ENCODE measurements at regions not wholly inside any gene's neighbourhood (a gene's known extent, or its start where the extent isn't known, plus 50 kb on each side); places are given as distances from the start of the nearest gene placed in this dataset.
A peak's percentile ranks its signal among the peaks of the same experiment; 100 is the strongest.

DNA sequence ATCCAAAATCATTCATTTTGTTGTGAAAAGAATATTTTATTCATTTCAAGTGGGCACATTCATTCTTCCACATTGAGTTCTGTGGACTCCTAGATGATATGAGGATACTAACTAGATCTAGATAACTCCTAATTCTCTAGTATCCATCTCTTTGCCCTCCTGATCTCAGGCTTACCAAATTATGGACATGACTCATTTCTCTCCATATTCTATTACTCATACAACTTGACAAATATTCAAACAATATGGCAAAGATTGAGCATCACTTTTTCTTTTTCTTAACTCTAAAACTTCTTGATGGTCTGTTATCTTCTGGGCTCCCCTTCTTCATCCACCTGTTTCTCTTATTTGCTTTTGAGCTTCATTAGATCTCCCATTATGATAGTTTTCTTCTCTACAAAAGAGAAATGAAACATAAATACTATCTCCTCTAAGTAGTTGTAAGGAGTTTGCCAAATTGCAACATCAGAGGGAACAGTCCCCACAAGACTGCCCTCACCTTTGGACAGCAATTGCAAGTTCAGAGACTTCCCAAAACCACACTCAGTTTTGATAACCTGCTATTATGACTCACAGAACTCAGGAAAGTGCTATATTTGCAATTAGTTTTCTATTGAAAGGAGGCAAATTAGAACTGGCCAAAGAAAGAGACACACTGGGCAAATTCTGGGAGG is 422.9 kb downstream of the SPRY1 start:
- peaks cover 15% of the 10 kb centered on the region for H3F3A ChIP-seq (replicated peaks; ENCODE audit: insufficient read depth)
- H3K27me3 ChIP-seq (ENCODE audit: insufficient read depth): no peaks in the 10 kb centered on the region
- H4K20me1 ChIP-seq (ENCODE audit: insufficient read depth): no peaks in the 10 kb centered on the region
- H3K27ac ChIP-seq (ENCODE audit: low read depth in 2 of 2, low read length in 1 of 2): peak overlapping the region in 1 of 2 experiments; percentile 44; a peak in 1 of 4 replicates
- CTCF ChIA-PET: no interaction called here
- H2AFZ ChIP-seq (ENCODE audit: low read depth): no peak overlapping the region; the same call in 1 of the 2 replicates
- H3K9ac ChIP-seq: no peak overlapping the region
- DNase-seq: no peak
- no peak overlapping the region for H3K4me3 ChIP-seq (ENCODE audit: low read depth in 2 of 2, low read length in 1 of 2)
- H3K4me1 ChIP-seq (ENCODE audit: control insufficient read depth in 1 of 2, insufficient read depth in 2 of 2, low read depth in 1 of 2, low read length in 1 of 2): peaks cover 0 to 3% of the 10 kb centered on the region in 2 experiments; a peak in 1 of 4 replicates
- H3K36me3 ChIP-seq (replicated peaks in 1 of 2; ENCODE audit: control insufficient read depth in 1 of 2, insufficient read depth in 2 of 2, low read length in 1 of 2): no peaks in the 10 kb centered on the region
- no peaks in the 10 kb centered on the region for H3K79me2 ChIP-seq (ENCODE audit: insufficient read depth)
- TF ChIP-seq JUND (IDR thresholded peaks at IDR 0.05) (peak; percentile 40; the same call in 1 of the 2 replicates), RFX5 (IDR thresholded peaks at IDR 0.05; ENCODE audit: low read length) (no peak), FOSL2 (IDR thresholded peaks at IDR 0.05; ENCODE audit: borderline replicate concordance, low read depth) (peak; percentile 50; the same call in 1 of the 2 replicates)
- TF ChIP-seq, protein P1, sequence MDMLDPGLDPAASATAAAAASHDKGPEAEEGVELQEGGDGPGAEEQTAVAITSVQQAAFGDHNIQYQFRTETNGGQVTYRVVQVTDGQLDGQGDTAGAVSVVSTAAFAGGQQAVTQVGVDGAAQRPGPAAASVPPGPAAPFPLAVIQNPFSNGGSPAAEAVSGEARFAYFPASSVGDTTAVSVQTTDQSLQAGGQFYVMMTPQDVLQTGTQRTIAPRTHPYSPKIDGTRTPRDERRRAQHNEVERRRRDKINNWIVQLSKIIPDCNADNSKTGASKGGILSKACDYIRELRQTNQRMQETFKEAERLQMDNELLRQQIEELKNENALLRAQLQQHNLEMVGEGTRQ (IDR thresholded peaks at IDR 0.05; ENCODE audit: borderline replicate concordance, low read depth, low read length): no peak
- TF ChIP-seq, protein P2, sequence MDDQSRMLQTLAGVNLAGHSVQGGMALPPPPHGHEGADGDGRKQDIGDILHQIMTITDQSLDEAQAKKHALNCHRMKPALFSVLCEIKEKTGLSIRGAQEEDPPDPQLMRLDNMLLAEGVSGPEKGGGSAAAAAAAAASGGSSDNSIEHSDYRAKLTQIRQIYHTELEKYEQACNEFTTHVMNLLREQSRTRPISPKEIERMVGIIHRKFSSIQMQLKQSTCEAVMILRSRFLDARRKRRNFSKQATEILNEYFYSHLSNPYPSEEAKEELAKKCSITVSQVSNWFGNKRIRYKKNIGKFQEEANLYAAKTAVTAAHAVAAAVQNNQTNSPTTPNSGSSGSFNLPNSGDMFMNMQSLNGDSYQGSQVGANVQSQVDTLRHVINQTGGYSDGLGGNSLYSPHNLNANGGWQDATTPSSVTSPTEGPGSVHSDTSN (IDR thresholded peaks at IDR 0.05): peak; percentile 27; the same call in 1 of the 2 replicates
- POLR2A ChIA-PET: no interaction called here
- no peaks in the 10 kb centered on the region for H3K9me2 ChIP-seq
- no peaks in the 10 kb centered on the region for H3K9me3 ChIP-seq
- H3K4me2 ChIP-seq: no peak overlapping the region

DNA sequence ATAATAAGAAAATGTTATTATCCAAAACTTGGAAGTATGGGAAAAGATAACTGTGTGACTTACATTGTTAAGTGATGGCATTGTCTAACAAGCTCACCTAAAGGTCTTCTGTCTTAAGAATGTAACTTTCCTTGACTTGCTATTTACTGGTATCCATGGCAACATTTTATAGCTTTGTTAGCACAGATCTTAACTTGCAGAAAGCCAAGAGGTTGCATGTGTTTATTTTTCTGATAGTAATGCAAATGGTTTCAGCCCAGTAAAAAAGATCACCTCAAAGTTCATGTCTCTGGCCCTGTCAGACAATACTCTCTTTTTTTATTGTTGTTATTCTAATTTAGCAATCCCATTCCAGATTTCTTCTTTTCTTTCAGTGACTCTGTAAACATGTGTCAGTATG is 425.3 kb downstream of the SPRY1 start:
- Histone ChIP-seq H3F3A (replicated peaks; ENCODE audit: insufficient read depth) (peaks cover 15% of the 10 kb centered on the region), H3K36me3 (replicated peaks in 1 of 2; ENCODE audit: control insufficient read depth in 1 of 2, insufficient read depth in 2 of 2, low read length in 1 of 2) (no peaks in the 10 kb centered on the region), H3K9me2 (no peaks in the 10 kb centered on the region), H3K27me3 (ENCODE audit: insufficient read depth) (no peaks in the 10 kb centered on the region), H3K4me2 (no peak overlapping the region), H3K27ac (ENCODE audit: low read depth in 2 of 2, low read length in 1 of 2) (no peak overlapping the region), H3K4me3 (ENCODE audit: low read depth in 2 of 2, low read length in 1 of 2) (no peak overlapping the region), H3K4me1 (ENCODE audit: control insufficient read depth in 1 of 2, insufficient read depth in 2 of 2, low read depth in 1 of 2, low read length in 1 of 2) (peaks cover 0 to 9% of the 10 kb centered on the region in 2 experiments; a peak in 2 of 4 replicates), H3K79me2 (ENCODE audit: insufficient read depth) (no peaks in the 10 kb centered on the region), H4K20me1 (ENCODE audit: insufficient read depth) (no peaks in the 10 kb centered on the region), H2AFZ (ENCODE audit: low read depth) (no peak overlapping the region), H3K9ac (no peak overlapping the region), H3K9me3 (no peaks in the 10 kb centered on the region)
- ChIA-PET POLR2A (no interaction called here), CTCF (no interaction called here)
- no peak for DNase-seq
- TF ChIP-seq TAF1 (IDR thresholded peaks at IDR 0.05; ENCODE audit: borderline replicate concordance, low read depth, low read length): no peak
- TF ChIP-seq, protein P3, sequence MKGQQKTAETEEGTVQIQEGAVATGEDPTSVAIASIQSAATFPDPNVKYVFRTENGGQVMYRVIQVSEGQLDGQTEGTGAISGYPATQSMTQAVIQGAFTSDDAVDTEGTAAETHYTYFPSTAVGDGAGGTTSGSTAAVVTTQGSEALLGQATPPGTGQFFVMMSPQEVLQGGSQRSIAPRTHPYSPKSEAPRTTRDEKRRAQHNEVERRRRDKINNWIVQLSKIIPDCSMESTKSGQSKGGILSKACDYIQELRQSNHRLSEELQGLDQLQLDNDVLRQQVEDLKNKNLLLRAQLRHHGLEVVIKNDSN (IDR thresholded peaks at IDR 0.05; ENCODE audit: borderline replicate concordance, low read depth): no peak
- TF ChIP-seq RAD21 (IDR thresholded peaks at IDR 0.05; ENCODE audit: low read length): no peak
- TF ChIP-seq EP300 (IDR thresholded peaks at IDR 0.05; ENCODE audit: borderline replicate concordance in 1 of 2, low read depth in 1 of 2, low read length in 1 of 2): no peak
- TF ChIP-seq, protein P4, sequence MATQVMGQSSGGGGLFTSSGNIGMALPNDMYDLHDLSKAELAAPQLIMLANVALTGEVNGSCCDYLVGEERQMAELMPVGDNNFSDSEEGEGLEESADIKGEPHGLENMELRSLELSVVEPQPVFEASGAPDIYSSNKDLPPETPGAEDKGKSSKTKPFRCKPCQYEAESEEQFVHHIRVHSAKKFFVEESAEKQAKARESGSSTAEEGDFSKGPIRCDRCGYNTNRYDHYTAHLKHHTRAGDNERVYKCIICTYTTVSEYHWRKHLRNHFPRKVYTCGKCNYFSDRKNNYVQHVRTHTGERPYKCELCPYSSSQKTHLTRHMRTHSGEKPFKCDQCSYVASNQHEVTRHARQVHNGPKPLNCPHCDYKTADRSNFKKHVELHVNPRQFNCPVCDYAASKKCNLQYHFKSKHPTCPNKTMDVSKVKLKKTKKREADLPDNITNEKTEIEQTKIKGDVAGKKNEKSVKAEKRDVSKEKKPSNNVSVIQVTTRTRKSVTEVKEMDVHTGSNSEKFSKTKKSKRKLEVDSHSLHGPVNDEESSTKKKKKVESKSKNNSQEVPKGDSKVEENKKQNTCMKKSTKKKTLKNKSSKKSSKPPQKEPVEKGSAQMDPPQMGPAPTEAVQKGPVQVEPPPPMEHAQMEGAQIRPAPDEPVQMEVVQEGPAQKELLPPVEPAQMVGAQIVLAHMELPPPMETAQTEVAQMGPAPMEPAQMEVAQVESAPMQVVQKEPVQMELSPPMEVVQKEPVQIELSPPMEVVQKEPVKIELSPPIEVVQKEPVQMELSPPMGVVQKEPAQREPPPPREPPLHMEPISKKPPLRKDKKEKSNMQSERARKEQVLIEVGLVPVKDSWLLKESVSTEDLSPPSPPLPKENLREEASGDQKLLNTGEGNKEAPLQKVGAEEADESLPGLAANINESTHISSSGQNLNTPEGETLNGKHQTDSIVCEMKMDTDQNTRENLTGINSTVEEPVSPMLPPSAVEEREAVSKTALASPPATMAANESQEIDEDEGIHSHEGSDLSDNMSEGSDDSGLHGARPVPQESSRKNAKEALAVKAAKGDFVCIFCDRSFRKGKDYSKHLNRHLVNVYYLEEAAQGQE (IDR thresholded peaks at IDR 0.05; ENCODE audit: low read depth, low read length): no peak
- TF ChIP-seq, protein P5, sequence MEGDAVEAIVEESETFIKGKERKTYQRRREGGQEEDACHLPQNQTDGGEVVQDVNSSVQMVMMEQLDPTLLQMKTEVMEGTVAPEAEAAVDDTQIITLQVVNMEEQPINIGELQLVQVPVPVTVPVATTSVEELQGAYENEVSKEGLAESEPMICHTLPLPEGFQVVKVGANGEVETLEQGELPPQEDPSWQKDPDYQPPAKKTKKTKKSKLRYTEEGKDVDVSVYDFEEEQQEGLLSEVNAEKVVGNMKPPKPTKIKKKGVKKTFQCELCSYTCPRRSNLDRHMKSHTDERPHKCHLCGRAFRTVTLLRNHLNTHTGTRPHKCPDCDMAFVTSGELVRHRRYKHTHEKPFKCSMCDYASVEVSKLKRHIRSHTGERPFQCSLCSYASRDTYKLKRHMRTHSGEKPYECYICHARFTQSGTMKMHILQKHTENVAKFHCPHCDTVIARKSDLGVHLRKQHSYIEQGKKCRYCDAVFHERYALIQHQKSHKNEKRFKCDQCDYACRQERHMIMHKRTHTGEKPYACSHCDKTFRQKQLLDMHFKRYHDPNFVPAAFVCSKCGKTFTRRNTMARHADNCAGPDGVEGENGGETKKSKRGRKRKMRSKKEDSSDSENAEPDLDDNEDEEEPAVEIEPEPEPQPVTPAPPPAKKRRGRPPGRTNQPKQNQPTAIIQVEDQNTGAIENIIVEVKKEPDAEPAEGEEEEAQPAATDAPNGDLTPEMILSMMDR (IDR thresholded peaks at IDR 0.05): no peak
- TF ChIP-seq TEAD4 (IDR thresholded peaks at IDR 0.05; ENCODE audit: borderline replicate concordance, insufficient read depth): no peak
- TF ChIP-seq FOXJ3 (CRISPR knock-in tag; IDR thresholded peaks at IDR 0.05): no peak
- no peak for TF ChIP-seq FOXM1 (IDR thresholded peaks at IDR 0.05; ENCODE audit: low read depth)
- TF ChIP-seq NFIC (IDR thresholded peaks at IDR 0.05; ENCODE audit: borderline replicate concordance): no peak
- no peak for TF ChIP-seq MEF2A (IDR thresholded peaks at IDR 0.05; ENCODE audit: borderline replicate concordance, low read depth)
- TF ChIP-seq, protein P2 (IDR thresholded peaks at IDR 0.05): no peak
- no peak for TF ChIP-seq SMC3 (IDR thresholded peaks at IDR 0.05; ENCODE audit: low read depth, low read length)

All from SK-N-SH (cell line).